M059J (cell line): ENCODE measurements at regions not wholly inside any gene's neighbourhood (a gene's known extent, or its start where the extent isn't known, plus 50 kb on each side); places are given as distances from the start of the nearest gene placed in this dataset.
"Not testable (repeated sequence)": the region's sequence is repeated elsewhere in the genome, so short reads cannot be mapped to it uniquely, and the experiment has no call there.

Experiments used
- DNase-seq: peaks from one replicate; pipeline ENCODE4 v3.0.0-alpha.2; 2012; ENCODE audit warnings: low read depth

DNA sequence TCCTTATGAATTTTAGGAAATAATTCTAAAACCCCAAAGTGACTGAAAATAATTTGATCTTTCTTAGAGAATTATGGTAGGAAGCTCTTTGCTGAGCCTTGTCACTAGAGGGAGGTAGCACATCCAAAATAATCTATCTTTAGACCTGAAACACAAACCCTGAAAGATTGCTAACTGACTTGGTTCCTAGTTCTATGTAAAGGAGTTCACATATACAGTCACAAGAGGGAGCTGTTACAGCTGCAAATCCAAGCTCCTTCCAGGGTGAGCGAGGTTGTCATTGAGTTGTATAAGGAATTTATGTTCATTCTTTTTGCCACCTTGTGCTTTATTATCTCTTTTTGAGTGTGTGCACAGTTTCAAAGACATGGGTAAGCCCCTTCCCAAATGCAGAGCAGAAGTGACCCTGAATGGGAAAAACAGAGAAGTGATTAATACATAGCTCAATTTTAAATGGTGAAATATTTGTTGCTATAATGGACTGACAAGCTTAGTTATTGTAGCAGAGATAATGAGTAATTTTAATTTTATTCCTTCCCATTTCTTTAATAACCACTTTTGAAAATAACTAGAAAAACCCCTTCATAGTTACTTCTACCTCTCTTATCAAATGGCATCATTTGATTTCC is 387.9 kb downstream of the DAD1 start:
- peak; percentile 16 for DNase-seq

DNA sequence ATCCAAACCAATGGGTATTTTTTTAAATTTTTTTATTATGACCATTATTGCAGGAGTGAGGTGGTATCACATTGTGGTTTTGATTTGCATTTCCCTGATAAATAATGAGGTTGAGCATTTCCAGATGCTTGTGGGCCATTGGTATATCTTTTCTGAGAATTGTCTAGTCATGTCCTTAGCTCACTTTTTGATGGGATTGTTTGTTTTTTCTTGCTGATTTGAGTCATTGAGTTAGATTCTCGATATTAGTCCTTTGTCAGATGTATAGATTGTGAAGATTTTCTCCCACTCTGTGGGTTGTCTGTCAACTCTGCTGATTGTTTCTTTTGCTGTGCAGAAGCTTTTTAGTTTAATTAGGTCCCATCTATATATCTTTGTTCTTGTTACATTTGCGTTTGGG is 388.9 kb downstream of the DAD1 start:
- not testable (repeated sequence) for DNase-seq

DNA sequence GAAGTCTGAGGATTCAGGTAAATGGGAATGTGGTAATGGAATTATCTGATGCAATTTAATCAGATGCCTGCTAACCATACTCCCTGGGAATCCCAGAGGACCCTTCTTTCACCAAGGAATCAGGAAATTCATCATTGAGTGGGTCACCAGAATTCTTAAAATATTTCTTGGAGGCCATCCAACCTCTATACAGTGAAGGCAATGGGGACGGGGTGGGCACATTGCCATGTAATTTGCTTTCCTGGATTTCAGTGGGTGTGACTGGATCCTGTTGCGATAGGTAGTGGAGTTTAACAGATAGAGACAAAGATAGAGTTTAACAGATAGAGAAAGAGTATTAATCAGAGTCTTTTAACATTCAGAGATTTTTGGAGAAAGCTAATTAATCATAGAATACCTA is 394.4 kb downstream of the DAD1 start:
- DNase-seq = no peak

DNA sequence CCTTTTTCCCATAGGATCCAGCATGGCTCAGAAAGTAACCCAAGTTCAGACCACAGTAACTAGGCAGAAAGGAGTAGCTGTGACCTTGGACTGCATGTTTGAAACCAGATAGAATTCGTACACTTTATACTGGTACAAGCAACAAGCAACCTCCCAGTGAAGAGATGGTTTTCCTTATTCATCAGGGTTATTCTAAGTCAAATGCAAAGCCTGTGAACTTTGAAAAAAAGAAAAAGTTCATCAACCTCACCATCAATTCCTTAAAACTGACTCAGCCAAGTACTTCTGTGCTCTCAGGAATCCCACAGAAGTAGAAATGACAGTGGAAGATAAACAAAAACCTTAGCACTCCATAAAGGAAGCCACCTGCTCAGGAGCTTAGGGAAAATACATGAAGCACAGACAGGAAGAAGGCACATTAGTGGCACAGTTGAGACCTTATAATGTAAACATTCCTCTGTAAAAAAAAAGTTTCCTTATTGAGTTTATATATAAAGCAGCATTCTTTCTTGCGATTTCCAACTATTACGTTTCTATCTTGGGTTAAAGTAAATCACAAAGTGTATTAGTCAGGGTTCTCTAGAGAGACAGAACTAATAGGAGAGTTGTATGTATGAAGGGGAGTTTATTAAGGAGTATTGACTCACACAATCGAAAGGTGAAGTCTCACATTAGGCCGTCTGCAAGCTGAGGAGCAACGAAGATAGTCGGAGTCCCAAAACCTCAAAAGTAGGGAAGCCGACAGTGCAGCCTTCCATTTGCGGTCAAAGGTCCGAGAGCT is 398.4 kb downstream of the DAD1 start:
- DNase-seq = peak; percentile 37

DNA sequence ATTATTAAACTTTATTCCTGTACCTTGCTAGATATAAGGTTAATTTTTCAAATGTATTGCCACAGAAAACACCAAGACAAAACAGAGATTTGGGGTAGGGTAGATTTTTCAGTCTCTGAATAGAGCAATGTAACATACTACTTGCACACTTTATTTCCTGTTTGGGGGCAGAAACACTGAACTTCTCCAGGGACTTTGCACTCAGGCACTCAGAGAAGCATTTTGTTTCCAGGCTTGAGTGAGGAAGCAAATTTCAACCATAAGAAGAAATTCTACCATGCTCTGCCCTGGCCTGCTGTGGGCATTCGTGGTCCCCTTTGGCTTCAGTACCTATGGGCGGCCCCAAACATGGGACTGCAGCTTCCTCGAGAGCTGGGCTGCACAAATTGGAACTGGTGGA is 399.1 kb downstream of the DAD1 start:
- DNase-seq = no peak

DNA sequence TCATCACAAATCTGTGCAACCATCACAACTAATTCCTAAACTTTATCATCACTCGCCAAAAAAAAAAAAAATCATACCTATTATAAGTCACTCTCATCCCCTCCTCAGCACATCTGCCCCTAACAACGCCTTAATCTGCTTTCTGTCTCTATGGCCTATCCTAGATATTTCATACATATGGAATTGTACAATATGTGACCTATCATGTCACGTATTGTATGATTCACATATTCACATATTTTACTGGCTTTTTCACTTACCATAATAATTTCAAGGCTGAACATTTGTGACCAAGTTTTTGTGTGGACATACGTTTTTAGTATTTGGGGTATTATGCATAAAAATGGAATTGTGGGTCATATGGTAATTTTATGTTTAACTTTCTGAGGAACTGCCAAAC is 400.7 kb downstream of the DAD1 start:
- no peak for DNase-seq

DNA sequence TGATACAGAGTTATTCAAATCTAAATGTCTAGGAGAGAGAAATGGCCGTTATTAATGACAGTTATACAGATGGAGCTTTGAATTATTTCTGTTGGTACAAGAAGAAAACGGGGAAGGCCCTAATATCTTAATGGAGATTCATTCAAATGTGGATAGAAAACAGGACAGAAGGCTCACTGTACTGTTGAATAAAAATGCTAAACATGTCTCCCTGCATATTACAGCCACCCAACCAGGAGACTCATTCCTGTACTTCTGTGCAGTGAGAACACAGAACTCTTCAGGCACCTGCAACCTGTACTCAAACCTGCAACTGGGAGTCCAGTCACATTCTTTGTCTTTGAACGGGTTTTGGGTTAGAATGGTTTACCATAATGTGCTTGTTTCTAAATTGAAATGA is 403.2 kb downstream of the DAD1 start:
- no peak for DNase-seq

DNA sequence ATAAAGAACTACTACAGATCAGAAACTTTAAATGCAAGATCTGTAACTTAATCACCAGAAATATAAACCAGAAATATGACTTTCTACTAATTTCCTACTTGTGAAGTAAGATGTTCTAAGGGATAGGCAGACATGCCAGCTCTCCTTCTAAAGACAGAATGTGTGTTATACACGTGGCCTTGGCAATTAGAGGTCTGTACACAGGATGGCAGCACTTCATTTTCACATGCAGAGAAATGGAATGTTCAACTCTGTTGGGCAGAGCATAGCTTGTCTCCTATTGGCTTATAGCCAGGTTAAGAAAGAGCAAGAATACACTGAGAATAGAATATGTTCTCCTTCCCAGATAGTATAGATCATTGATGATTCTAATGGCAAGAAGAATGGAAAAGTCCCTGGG is 403.8 kb downstream of the DAD1 start:
- peak; percentile 3 for DNase-seq

DNA sequence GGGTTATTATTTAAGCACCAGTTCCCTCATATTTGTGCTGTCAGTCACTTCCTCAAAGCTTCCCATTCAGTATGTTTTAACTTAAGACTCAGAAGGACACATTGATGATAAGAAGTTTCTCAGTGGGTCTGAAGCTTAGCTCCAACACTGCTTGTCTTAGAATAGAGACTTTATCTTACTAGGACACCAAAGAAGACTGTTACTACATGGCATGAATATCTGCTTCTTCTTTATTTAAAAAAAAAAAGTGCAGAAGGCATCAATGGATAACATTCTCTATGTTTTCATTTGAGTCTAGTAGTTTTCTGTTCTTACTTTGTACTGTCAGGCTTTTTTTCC is 404.2 kb downstream of the DAD1 start:
- no peak for DNase-seq

DNA sequence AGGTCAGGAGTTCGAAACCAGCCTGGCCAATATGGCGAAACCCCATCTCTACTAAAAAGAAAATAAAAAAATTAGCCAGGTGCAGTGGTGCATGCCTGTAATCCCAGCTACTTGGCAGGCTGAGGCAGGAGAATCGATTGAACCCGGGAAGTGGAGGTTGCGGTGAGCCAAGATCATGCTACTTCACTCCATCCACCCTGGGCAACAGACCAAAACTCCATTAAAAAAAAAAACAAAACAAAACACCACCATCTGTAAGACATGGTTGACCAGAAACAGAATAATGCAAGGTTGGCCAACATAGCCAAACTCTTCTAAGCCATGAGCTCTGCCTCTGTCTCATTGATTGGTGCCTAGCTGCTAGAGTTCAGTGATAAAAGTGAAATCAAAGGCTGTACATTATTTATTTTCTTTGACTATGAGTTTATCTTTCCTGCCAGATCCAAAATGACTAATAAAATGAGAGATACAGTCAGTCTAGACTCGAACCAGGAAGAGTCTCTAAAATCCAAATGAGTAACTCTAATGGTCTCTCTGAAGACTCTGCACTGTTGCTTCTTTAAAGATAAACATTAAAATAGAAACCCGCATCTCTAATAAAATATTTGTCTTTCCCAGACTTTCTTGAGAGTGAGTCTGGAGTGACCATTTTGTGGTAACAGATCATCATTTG is 404.7 kb downstream of the DAD1 start:
- peak; percentile 34 for DNase-seq

DNA sequence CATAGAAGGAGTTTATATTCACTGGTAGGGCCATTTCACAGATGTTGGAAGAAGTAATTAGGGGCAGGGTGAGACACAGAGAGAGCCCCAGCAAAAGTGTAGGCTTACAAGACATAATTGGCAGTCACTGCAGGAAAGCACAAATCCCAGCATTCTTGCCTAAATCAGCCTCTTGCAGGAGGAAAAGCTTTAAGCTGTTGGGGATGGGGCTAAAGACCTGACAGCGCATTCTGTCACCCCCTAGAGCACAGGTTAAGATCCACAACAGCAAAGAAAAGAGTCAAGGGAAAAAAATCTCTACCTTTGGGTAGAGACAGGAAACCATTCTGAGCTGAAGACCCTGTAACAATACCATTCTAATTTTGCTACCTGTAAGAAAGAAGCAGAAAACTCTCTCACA is 409.0 kb downstream of the DAD1 start:
- DNase-seq = no peak

DNA sequence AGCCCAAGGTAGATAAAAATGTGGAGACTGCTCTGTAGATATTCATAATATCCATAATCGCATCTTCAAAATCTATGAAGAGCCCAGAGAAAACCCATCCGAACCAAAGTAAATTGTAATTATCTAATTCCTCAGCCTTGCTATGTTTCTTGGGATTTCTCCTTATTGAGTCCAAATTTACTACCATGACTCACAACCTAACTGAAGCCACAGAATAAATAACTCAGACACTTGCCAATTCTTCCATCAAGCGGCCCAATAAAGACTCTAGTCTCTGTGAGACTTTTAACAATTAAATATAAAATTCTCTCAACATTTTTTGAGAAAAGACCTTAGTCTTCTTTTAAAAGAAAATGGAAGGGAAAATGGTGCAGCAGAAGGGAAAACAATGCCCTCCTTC is 409.8 kb downstream of the DAD1 start:
- DNase-seq = peak; percentile 15

DNA sequence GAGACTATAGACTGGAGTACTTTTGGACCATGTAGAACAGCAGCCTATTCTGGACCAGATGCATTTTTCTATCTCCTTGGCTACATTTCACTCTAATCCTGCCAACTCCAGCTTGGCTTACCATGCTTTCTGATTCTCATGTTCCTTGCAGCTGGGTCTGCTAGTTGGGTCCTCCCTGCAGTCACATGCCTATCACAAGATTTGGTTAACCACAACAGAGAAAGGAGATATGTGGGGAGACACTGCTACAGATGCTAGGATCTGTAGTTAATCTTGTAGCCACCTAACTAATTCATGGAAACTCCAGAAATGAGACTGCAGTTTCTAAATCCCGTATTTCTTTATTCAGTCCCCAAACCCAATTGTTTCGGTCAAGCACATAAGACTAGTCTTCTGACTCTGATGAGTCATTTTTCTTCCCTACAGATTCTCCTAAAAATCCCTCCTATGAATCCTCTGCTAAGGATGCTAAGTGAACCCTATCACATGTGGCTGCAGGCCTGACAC is 410.6 kb downstream of the DAD1 start:
- DNase-seq = no peak

DNA sequence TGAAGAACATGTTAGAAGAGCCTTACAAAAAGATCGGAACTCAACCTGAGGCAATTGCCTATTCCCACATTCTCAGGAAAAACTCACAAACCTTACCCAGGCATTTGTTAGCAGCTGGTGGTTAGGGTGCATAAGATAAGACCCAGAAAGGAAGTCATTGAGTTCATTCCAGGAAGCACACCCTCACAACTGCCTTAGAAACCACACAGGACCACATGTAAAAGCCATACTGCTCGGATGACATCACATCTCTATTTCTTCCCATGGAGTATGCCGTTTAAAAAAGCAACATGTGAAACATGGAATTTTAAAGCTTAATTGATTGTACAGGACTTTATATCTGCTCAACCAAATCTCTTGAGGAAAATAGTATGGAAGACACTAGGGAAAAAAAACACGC is 411.2 kb downstream of the DAD1 start:
- no peak for DNase-seq

DNA sequence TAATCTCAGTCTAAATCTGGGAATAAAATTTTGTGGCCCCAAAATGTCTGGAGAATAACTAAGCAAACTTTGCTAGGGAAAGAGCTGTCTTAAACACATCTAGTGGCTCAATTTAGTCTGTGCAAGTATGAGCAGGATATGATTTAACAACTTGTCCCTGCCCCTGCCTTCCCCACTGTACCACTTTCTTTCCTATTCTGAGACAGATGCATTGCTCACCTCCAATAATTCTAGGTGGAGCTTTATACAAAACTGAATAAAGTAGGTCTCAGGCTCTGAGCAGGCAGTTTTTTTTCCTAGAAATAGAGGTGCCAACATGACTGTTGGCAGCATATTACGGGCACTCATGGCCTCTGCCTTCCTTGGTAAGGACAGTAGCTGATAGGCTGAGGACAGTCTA is 412.1 kb downstream of the DAD1 start:
- DNase-seq = no peak

DNA sequence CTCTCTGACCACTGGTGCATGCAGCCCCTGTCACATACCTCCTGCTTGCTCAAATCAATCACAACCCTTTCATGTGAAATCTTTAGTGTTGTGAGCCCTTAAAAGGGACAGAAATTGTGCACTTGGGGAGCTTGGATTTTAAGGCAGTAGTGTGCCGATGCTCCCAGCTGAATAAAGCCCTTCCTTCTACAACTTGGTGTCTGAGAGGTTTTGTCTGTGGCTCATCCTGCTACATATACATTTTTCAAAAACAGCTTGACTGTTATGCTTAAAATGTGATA is 413.8 kb downstream of the DAD1 start:
- DNase-seq = not testable (repeated sequence)

DNA sequence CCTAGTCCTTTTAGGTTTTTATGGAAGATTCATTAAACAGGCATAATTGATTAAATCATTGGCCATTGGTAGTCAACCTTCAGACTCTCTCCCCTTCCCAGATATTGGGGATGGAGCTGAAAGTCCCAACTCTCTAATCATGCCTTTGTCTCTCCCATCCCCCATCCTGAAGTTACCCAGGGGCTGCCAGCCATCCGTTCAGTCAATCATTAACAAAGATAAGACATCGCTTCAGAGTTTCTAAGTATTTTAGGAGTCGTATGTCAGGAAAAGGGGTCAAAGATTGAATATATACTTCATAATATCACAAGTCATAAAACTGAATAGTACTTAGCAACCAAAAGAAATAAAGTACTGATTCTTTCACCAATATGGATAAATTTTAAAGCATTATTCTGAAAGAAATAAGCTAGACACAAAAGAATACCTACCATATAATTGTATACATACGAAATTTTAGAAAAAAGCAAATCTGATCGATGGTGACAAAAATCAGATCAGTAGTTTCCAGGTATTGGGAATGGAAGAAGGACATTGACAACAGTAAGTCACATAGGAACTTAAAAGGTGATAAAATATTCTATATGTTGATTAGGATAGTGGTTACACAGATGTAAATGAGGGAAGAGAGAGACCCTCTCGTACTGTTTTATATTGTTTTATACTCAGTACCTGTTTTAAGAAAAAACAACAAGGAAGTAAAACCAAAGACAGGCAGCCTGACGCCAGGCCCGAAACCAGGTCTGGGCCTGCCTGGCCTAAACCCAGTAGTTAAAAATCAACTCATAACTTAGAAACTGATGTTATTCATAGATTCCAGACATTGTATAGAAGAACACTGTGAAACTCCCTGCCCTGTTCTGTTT is 414.4 kb downstream of the DAD1 start:
- no peak for DNase-seq

DNA sequence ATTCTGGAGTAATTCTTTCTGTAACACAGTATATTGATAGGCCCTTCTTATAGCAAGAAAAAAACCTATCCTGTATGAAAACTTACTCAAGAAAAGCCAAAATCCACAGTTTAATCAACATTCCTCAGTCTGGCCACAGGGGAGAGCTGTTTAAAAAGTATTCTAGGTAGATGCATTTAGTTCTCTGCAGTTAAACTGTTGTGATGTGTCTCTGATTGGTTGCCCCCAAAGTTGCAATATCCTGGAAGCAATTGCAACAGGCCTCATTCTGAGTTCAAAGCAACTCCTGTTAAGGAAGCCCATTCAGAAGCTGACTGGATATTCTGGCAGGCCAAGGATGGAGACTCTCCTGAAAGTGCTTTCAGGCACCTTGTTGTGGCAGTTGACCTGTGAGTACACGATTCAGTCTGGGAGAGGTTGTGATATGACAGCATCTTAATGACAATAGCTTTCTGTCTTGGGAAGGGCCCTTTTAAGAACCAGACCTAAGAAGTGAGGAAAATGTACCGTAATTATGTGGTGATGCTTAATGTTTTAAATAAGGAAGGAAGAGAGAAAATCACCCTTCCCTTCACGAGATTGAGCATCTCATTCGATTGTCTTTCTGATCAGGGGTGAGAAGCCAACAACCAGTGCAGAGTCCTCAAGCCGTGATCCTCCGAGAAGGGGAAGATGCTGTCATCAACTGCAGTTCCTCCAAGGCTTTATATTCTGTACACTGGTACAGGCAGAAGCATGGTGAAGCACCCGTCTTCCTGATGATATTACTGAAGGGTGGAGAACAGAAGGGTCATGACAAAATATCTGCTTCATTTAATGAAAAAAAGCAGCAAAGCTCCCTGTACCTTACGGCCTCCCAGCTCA is 420.7 kb downstream of the DAD1 start:
- DNase-seq = no peak

DNA sequence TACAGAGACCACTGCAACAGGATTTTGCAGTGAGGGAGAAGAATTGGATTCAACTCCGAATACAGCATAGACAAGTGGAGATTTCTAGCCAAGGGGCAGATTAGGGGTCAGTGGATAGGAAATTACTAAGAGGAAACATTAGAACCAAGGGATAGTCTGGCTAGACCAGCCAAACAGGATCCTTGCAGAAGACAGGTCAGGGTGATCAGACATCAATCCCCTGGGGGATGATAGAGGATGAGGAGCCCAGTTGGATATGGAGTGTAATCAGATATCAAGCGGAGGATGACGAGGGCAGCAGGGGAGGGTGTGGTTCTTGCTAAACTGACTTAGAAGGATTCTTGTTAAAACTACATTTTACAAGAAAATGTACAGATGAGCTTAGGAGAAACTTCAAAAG is 424.4 kb downstream of the DAD1 start:
- DNase-seq = no peak

DNA sequence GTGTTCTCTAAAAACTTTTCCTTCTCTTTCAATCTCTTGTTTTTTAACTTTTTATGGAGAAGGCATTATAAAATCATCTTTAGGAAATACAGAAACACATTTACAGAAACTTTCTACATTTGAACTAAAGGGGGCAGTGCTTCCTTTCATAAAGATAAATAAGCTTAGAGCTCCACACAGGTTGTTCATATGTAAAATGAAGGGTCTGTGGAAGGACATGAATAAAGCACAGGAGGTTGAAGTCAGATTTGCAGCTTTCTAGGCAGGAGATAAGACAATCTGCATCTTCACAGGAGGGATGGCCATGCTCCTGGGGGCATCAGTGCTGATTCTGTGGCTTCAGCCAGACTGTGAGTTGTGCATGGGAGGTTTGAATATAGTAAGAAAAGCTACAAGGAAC is 426.0 kb downstream of the DAD1 start:
- no peak for DNase-seq

DNA sequence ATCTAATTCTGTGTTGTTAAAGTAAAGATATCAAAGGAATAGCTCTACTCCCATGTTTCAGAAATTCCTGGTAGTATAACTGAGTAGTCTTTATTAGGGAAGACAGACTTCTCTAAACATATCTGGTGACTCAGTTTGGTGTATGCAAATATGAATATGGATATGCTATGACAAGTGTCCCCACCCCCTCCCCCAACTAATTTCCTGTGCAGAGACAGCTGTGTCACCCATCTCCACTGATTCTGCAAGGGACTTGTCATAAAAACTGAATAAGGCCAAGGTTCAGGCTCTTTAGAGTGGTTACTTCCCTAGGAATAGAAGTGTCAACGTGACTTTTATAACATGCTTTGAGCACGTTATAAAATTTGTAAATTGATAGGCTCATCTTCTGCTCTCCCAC is 429.1 kb downstream of the DAD1 start:
- no peak for DNase-seq
